Endodermal cell (in vitro differentiated cells): ENCODE measurements at regions not wholly inside any gene's neighbourhood (a gene's known extent, or its start where the extent isn't known, plus 50 kb on each side); places are given as distances from the start of the nearest gene placed in this dataset.

Source experiments
- DNase-seq: peaks from one replicate; pipeline ENCODE4 v3.0.0-alpha.2; 2017
- H3K27ac ChIP-seq: 2 replicates; pipeline ENCODE4 v1.5.1; 2013; ENCODE audit warnings: mild to moderate bottlenecking, low read depth, low read length, moderate library complexity
- H3K27me3 ChIP-seq: 2 replicates; pipeline ENCODE4 v1.6.1; 2013; ENCODE audit warnings: mild to moderate bottlenecking, low read length, moderate library complexity; ENCODE audit not compliant: insufficient read depth, control insufficient read depth, poor library complexity, severe bottlenecking
- H3K36me3 ChIP-seq: 2 replicates; pipeline ENCODE4 v1.7.0; 2013; ENCODE audit warnings: mild to moderate bottlenecking, low read length, moderate library complexity; ENCODE audit not compliant: control insufficient read depth, insufficient read depth
- H3K4me1 ChIP-seq: one replicate; pipeline ENCODE4 v1.7.0; 2013; ENCODE audit warnings: low read length; ENCODE audit not compliant: control insufficient read depth, insufficient read depth
- H3K4me3 ChIP-seq: 2 replicates; pipeline ENCODE4 v1.5.1; 2013; ENCODE audit warnings: mild to moderate bottlenecking, low read length, moderate library complexity
- H3K9ac ChIP-seq: 2 replicates; pipeline ENCODE4 v1.6.1; 2013; ENCODE audit warnings: mild to moderate bottlenecking, low read length, moderate library complexity; ENCODE audit not compliant: poor library complexity, severe bottlenecking; ENCODE audit errors: extremely low read depth
- H3K9me3 ChIP-seq: 2 replicates; pipeline ENCODE4 v1.6.1; 2013; ENCODE audit warnings: mild to moderate bottlenecking, low read length, moderate library complexity; ENCODE audit not compliant: control insufficient read depth
- H3K27ac Mint-ChIP-seq: 2 replicates; pipeline ENCODE4 v1.8.0; 2020; ENCODE audit warnings: mixed read lengths
- H3K27me3 Mint-ChIP-seq: 2 replicates; pipeline ENCODE4 v1.8.0; 2021; ENCODE audit warnings: mild to moderate bottlenecking, mixed read lengths; ENCODE audit not compliant: insufficient read depth
- H3K36me3 Mint-ChIP-seq: 2 replicates; pipeline ENCODE4 v1.8.0; 2020; ENCODE audit warnings: low read depth, mixed read lengths
- H3K4me1 Mint-ChIP-seq: 2 replicates; pipeline ENCODE4 v1.8.0; 2020; ENCODE audit warnings: mixed read lengths
- H3K4me3 Mint-ChIP-seq: 2 replicates; pipeline ENCODE4 v1.8.0; 2020; ENCODE audit warnings: mild to moderate bottlenecking, moderate library complexity, mixed read lengths
- H3K9me3 Mint-ChIP-seq: 2 replicates; pipeline ENCODE4 v1.8.0; 2020; ENCODE audit warnings: mild to moderate bottlenecking, mixed read lengths
- CTCF ChIP-seq: fragments of 200-600 bp; sonication (generic); conservative IDR thresholded peaks from 2 replicates; pipeline ENCODE4 v1.5.0; 2021; ENCODE audit warnings: antibody characterized with exemption, mild to moderate bottlenecking
- WGBS, 2 experiments: methylation state at CpG; one replicate each; pipeline versions ENCODE4 v1.1.5 to v1.1.7; 2013; ENCODE audit warnings: missing lambda C conversion rate in 2 of 2, mixed read lengths in 1 of 2; ENCODE audit not compliant: insufficient coverage in 1 of 2, insufficient read length in 1 of 2; 5-methylcytosine and 5-hydroxymethylcytosine counted together

- DNase-seq, result no peak
- no peaks in the 10 kb centered on the region for H3K36me3 ChIP-seq
- H3K9ac ChIP-seq, result no peak overlapping the region
- Mint-ChIP-seq H3K4me1 (no peaks in the 10 kb centered on the region), H3K4me3 (no peak overlapping the region), H3K27ac (no peak overlapping the region), H3K27me3 (peaks cover 6% of the 10 kb centered on the region), H3K9me3 (peaks cover 1% of the 10 kb centered on the region), H3K36me3 (no peaks in the 10 kb centered on the region)
- no peaks in the 10 kb centered on the region for H3K4me1 ChIP-seq
- no peaks in the 10 kb centered on the region for H3K9me3 ChIP-seq
- no peak overlapping the region for H3K27ac ChIP-seq
- no peaks in the 10 kb centered on the region for H3K27me3 ChIP-seq
- TF ChIP-seq CTCF, result no peak
- H3K4me3 ChIP-seq, result no peak overlapping the region
These were observed 113.3 kb downstream of the MAIP1 start for GRCh38 chr2:200068642-200069041.

- Mint-ChIP-seq H3K9me3 (no peaks in the 10 kb centered on the region), H3K27me3 (peaks cover 9% of the 10 kb centered on the region), H3K27ac (no peak overlapping the region), H3K4me1 (peaks cover 18% of the 10 kb centered on the region), H3K4me3 (no peak overlapping the region), H3K36me3 (no peaks in the 10 kb centered on the region)
- H3K4me1 ChIP-seq, result peaks cover 5% of the 10 kb centered on the region
- H3K9ac ChIP-seq, result no peak overlapping the region
- no peak for TF ChIP-seq CTCF
- H3K4me3 ChIP-seq, result no peak overlapping the region
- no peak overlapping the region for H3K27ac ChIP-seq
- 93% methylated on average over 5 of the region's 5 CpGs; no CpG with 5 or more reads in 1 of the 2 experiments for WGBS, 2 experiments
- no peaks in the 10 kb centered on the region for H3K36me3 ChIP-seq
- H3K27me3 ChIP-seq, result no peaks in the 10 kb centered on the region
- no peak for DNase-seq
- no peaks in the 10 kb centered on the region for H3K9me3 ChIP-seq
These were observed 121.8 kb downstream of the MAIP1 start for GRCh38 chr2:200077210-200077650.

- no peak overlapping the region for H3K27ac Mint-ChIP-seq
- no peak overlapping the region for H3K4me3 Mint-ChIP-seq
These were observed 122.5 kb downstream of the MAIP1 start for GRCh38 chr2:200077838-200078237.

More at GRCh38 chr2:200077838-200078237, 122.5 kb downstream of the MAIP1 start:
- H3K4me1 ChIP-seq, result peaks cover 5% of the 10 kb centered on the region
- H3K27ac ChIP-seq, result no peak overlapping the region
- H3K4me3 ChIP-seq, result no peak overlapping the region
- H3K36me3 ChIP-seq, result no peaks in the 10 kb centered on the region
- H3K27me3 Mint-ChIP-seq, result peaks cover 7% of the 10 kb centered on the region
- no peak for TF ChIP-seq CTCF
- no peak overlapping the region for H3K9ac ChIP-seq
- no peaks in the 10 kb centered on the region for H3K36me3 Mint-ChIP-seq
- H3K9me3 ChIP-seq, result no peaks in the 10 kb centered on the region
- H3K9me3 Mint-ChIP-seq, result no peaks in the 10 kb centered on the region
- 97 to 100% methylated on average over 3 of the region's 3 CpGs for WGBS, 2 experiments
- H3K27me3 ChIP-seq, result no peaks in the 10 kb centered on the region
- no peak for DNase-seq
- H3K4me1 Mint-ChIP-seq, result peaks cover 18% of the 10 kb centered on the region
